ENCODE measurements at regions not wholly inside any gene's neighbourhood (a gene's known extent, or its start where the extent isn't known, plus 50 kb on each side); places are given as distances from the start of the nearest gene placed in this dataset.

DNA sequence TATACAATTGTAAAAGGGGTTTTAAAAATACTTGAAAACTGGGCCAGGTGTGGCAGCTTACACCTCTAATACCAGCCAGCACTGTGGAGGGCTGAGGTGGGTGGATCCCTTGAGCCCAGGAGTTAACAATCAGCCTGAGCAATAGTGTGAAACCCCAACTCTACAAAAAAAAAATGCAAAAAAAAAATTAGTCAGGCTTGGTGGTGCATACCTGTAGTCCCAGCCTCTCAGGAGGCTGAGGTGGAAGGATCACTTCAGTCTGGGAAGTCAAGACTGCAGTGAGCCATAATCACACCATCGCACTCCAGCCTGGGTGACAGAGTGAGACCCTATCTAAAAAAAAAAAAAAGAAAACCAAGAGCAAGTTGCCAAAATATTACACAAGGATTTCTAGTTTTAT is 182.7 kb downstream of the UBE2E3 start:
- Mint-ChIP-seq H3K4me3 (ENCODE audit: unreplicated experiment) (no peak overlapping the region), H3K27me3 (ENCODE audit: unreplicated experiment) (no peaks in the 10 kb centered on the region), H3K9me3 (ENCODE audit: unreplicated experiment) (no peaks in the 10 kb centered on the region), H3K4me1 (ENCODE audit: unreplicated experiment) (no peaks in the 10 kb centered on the region), H3K36me3 (ENCODE audit: low read depth, unreplicated experiment) (no peaks in the 10 kb centered on the region), H3K27ac (ENCODE audit: unreplicated experiment) (no peak overlapping the region)
- TF ChIP-seq, protein P1, sequence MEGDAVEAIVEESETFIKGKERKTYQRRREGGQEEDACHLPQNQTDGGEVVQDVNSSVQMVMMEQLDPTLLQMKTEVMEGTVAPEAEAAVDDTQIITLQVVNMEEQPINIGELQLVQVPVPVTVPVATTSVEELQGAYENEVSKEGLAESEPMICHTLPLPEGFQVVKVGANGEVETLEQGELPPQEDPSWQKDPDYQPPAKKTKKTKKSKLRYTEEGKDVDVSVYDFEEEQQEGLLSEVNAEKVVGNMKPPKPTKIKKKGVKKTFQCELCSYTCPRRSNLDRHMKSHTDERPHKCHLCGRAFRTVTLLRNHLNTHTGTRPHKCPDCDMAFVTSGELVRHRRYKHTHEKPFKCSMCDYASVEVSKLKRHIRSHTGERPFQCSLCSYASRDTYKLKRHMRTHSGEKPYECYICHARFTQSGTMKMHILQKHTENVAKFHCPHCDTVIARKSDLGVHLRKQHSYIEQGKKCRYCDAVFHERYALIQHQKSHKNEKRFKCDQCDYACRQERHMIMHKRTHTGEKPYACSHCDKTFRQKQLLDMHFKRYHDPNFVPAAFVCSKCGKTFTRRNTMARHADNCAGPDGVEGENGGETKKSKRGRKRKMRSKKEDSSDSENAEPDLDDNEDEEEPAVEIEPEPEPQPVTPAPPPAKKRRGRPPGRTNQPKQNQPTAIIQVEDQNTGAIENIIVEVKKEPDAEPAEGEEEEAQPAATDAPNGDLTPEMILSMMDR (IDR thresholded peaks at IDR 0.05; ENCODE audit: unreplicated experiment), result no peak
- DNase-seq (ENCODE audit: low spot score), result no peak

DNA sequence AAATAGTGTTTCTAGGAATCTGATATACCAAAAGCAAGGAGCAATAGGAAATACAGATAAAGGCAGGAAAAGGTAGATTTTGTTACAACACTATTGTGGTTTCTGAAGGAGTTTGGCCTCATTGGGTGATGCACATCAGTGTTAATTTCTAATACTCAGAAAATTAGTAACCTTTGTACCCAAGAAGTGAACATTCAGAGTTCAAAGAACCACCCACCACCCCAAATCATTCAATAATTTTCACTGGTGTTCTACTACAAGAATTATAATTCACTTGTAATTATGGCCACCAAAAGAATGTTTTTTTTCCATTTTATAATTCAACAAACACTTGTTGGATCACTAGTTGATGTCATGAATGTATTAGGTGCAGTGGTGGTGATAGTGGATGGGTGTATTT is 183.3 kb downstream of the UBE2E3 start:
- TF ChIP-seq, protein P1 (IDR thresholded peaks at IDR 0.05; ENCODE audit: unreplicated experiment), result no peak
- H3K27me3 Mint-ChIP-seq (ENCODE audit: unreplicated experiment), result no peaks in the 10 kb centered on the region
- H3K36me3 Mint-ChIP-seq (ENCODE audit: low read depth, unreplicated experiment), result no peaks in the 10 kb centered on the region
- no peaks in the 10 kb centered on the region for H3K9me3 Mint-ChIP-seq (ENCODE audit: unreplicated experiment)
- H3K4me1 Mint-ChIP-seq (ENCODE audit: unreplicated experiment), result no peaks in the 10 kb centered on the region
- H3K27ac Mint-ChIP-seq (ENCODE audit: unreplicated experiment), result no peak overlapping the region
- H3K4me3 Mint-ChIP-seq (ENCODE audit: unreplicated experiment), result no peak overlapping the region
- no peak for DNase-seq (ENCODE audit: low spot score)

DNA sequence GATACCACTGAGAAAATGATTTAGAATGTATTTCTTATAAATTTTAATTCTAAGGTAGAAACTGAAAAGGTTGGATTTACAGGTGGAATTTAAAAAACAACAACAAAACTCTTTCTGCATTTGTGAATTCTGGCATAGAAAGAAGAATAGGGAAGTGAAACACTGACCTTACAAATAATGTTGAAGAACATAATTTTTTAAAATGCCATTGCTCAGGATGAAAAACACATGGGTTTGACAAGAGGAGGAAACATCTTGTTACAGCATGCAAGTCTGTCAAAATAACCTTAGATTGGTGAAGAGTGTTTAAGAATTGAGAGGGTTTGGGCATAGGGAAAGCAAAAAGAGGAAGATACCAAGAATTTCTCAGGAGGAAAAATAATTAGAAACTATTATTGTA is 184.3 kb downstream of the UBE2E3 start:
- H3K4me1 Mint-ChIP-seq (ENCODE audit: unreplicated experiment), result no peaks in the 10 kb centered on the region
- H3K36me3 Mint-ChIP-seq (ENCODE audit: low read depth, unreplicated experiment), result no peaks in the 10 kb centered on the region
- H3K4me3 Mint-ChIP-seq (ENCODE audit: unreplicated experiment), result no peak overlapping the region
- no peak overlapping the region for H3K27ac Mint-ChIP-seq (ENCODE audit: unreplicated experiment)
- no peak for DNase-seq (ENCODE audit: low spot score)
- TF ChIP-seq, protein P1 (IDR thresholded peaks at IDR 0.05; ENCODE audit: unreplicated experiment), result no peak
- H3K27me3 Mint-ChIP-seq (ENCODE audit: unreplicated experiment), result no peaks in the 10 kb centered on the region
- no peaks in the 10 kb centered on the region for H3K9me3 Mint-ChIP-seq (ENCODE audit: unreplicated experiment)

- H3K27ac Mint-ChIP-seq (ENCODE audit: unreplicated experiment), result no peak overlapping the region
- H3K4me3 Mint-ChIP-seq (ENCODE audit: unreplicated experiment), result no peak overlapping the region
- TF ChIP-seq, protein P1 (IDR thresholded peaks at IDR 0.05; ENCODE audit: unreplicated experiment), result no peak
- H3K9me3 Mint-ChIP-seq (ENCODE audit: unreplicated experiment), result no peaks in the 10 kb centered on the region
- no peak for DNase-seq (ENCODE audit: low spot score)
- no peaks in the 10 kb centered on the region for H3K4me1 Mint-ChIP-seq (ENCODE audit: unreplicated experiment)
- no peaks in the 10 kb centered on the region for H3K36me3 Mint-ChIP-seq (ENCODE audit: low read depth, unreplicated experiment)
- no peaks in the 10 kb centered on the region for H3K27me3 Mint-ChIP-seq (ENCODE audit: unreplicated experiment)
Observed at GRCh38 chr2:181165199-181165868, 184.9 kb downstream of the UBE2E3 start.

DNA sequence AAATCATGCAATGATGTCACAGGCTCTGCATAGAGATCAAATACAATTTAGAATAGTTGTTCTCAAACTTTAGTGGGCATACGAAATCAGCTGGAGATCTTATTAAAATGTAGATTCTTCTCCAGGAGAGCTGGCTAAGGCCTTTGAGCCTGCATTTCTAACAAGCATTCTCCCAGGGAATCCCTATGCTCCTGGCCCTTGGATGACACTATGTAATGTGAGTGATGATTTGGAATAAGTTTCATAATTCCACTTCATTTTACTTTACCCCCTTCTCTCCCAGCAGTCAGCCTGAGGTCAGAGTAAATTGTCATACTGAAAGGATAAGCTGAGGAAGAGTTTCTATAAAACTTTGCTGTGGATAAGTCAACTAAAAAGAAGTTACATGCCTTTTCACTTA is 189.1 kb downstream of the UBE2E3 start:
- TF ChIP-seq, protein P1 (IDR thresholded peaks at IDR 0.05; ENCODE audit: unreplicated experiment), result no peak
- no peaks in the 10 kb centered on the region for H3K9me3 Mint-ChIP-seq (ENCODE audit: unreplicated experiment)

More for the DNA sequence above, 189.1 kb downstream of the UBE2E3 start:
- DNase-seq (ENCODE audit: low spot score), result no peak
- no peaks in the 10 kb centered on the region for H3K36me3 Mint-ChIP-seq (ENCODE audit: low read depth, unreplicated experiment)
- no peak overlapping the region for H3K4me3 Mint-ChIP-seq (ENCODE audit: unreplicated experiment)
- H3K27ac Mint-ChIP-seq (ENCODE audit: unreplicated experiment), result no peak overlapping the region
- no peaks in the 10 kb centered on the region for H3K4me1 Mint-ChIP-seq (ENCODE audit: unreplicated experiment)
- no peaks in the 10 kb centered on the region for H3K27me3 Mint-ChIP-seq (ENCODE audit: unreplicated experiment)
